Esophagus squamous epithelium (tissue), 4 donors: ENCODE measurements at regions not wholly inside any gene's neighbourhood (a gene's known extent, or its start where the extent isn't known, plus 50 kb on each side); places are given as distances from the start of the nearest gene placed in this dataset.

ENCODE experiments used
- POLR2A ChIP-seq, 4 donors: fragments of 450-650 bp; IDR thresholded peaks; one replicate each; pipeline ENCODE4 v1.6.1; 2017; ENCODE audit warnings: antibody characterized with exemption in 4 of 4, mild to moderate bottlenecking in 4 of 4, moderate library complexity in 3 of 4
- TF ChIP-seq, protein P1 (sequence below), 6 experiments: fragments of 450-650 bp in 4 of 6; fragments of 200-600 bp in 2 of 6; sonication (generic) in 2 of 6; IDR thresholded peaks; one replicate each; pipeline ENCODE4 v1.5.1; 2016 to 2019; ENCODE audit warnings: antibody characterized with exemption in 6 of 6, mild to moderate bottlenecking in 4 of 6, moderate library complexity in 4 of 6

GRCh38 chr2:226411727-226412360, 387.8 kb downstream of the IRS1 start:
- TF ChIP-seq, protein P1, sequence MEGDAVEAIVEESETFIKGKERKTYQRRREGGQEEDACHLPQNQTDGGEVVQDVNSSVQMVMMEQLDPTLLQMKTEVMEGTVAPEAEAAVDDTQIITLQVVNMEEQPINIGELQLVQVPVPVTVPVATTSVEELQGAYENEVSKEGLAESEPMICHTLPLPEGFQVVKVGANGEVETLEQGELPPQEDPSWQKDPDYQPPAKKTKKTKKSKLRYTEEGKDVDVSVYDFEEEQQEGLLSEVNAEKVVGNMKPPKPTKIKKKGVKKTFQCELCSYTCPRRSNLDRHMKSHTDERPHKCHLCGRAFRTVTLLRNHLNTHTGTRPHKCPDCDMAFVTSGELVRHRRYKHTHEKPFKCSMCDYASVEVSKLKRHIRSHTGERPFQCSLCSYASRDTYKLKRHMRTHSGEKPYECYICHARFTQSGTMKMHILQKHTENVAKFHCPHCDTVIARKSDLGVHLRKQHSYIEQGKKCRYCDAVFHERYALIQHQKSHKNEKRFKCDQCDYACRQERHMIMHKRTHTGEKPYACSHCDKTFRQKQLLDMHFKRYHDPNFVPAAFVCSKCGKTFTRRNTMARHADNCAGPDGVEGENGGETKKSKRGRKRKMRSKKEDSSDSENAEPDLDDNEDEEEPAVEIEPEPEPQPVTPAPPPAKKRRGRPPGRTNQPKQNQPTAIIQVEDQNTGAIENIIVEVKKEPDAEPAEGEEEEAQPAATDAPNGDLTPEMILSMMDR (IDR thresholded peaks at IDR 0.05) = no peak
- no peak for TF ChIP-seq POLR2A (IDR thresholded peaks at IDR 0.05)
